Panc1 (cell line): ENCODE measurements at regions not wholly inside any gene's neighbourhood (a gene's known extent, or its start where the extent isn't known, plus 50 kb on each side); places are given as distances from the start of the nearest gene placed in this dataset.

Experiments used
- ATAC-seq: fragments of 200-7000 bp; cut with Tn5 transposase; 2 replicates; pipeline ENCODE4 v1.9.1; 2020; ENCODE audit warnings: mild to moderate bottlenecking, moderate library complexity
- BruUV-seq: library from RNA; stranded (reverse); fragments of 400-500 nt; replicated peaks from 2 replicates; lab custom pipeline; 2021; lab: Mats Ljungman, UMichigan
- CTCF ChIA-PET: fragments of 300-600 bp; sonication (Branson Sonifier 250); formaldehyde crosslinking; loops from one replicate; lab custom pipeline; 2022; ENCODE audit warnings: antibody characterized with exemption; lab: Charles Lee
- POLR2A ChIA-PET: fragments of 300-600 bp; sonication (Branson Sonifier 250); formaldehyde crosslinking; loops from one replicate; lab custom pipeline; 2022; ENCODE audit warnings: antibody characterized with exemption; lab: Charles Lee
- DNase-seq: peaks from one replicate; pipeline ENCODE4 v3.0.0-alpha.2; 2010; ENCODE audit warnings: low read depth, low spot score
- H3K27ac ChIP-seq: 2 replicates; pipeline ENCODE4 v1.5.1; 2011; ENCODE audit warnings: mild to moderate bottlenecking, low read length, inconsistent platforms
- H3K27me3 ChIP-seq: fragments of 200-500 bp; sonication (Bioruptor generic); 2 replicates; pipeline ENCODE4 v1.6.0; 2014; ENCODE audit warnings: low read length, inconsistent platforms; ENCODE audit not compliant: control insufficient read depth, insufficient read depth
- H3K36me3 ChIP-seq: fragments of 200-500 bp; sonication (Bioruptor generic); 2 replicates; pipeline ENCODE4 v1.5.1; 2014; ENCODE audit warnings: inconsistent platforms, mild to moderate bottlenecking, low read length, moderate library complexity; ENCODE audit not compliant: control insufficient read depth, insufficient read depth
- H3K4me1 ChIP-seq: 2 replicates; pipeline ENCODE4 v1.5.1; 2011; ENCODE audit warnings: inconsistent platforms, mild to moderate bottlenecking, low read length, moderate library complexity; ENCODE audit not compliant: control insufficient read depth, insufficient read depth
- H3K4me3 ChIP-seq, 2 experiments: 2 replicates each; pipeline ENCODE4 v1.5.1; 2011 to 2012; ENCODE audit warnings: low read depth in 2 of 2, low read length in 2 of 2, mild to moderate bottlenecking in 2 of 2, inconsistent platforms in 1 of 2, moderate library complexity in 1 of 2
- H3K9me3 ChIP-seq: fragments of 200-500 bp; sonication (Bioruptor generic); 2 replicates; pipeline ENCODE4 v1.5.1; 2014; ENCODE audit warnings: low read depth, mild to moderate bottlenecking, inconsistent platforms, low read length, moderate library complexity; ENCODE audit not compliant: control insufficient read depth, insufficient read depth
- CTCF ChIP-seq: fragments of 450-650 bp; IDR thresholded peaks from 2 replicates; pipeline ENCODE4 v1.5.1; 2017; ENCODE audit warnings: mild to moderate bottlenecking
- POLR2AphosphoS5 ChIP-seq: IDR thresholded peaks from 2 replicates; pipeline ENCODE4 v1.6.1; 2012; ENCODE audit warnings: mild to moderate bottlenecking, low read depth, low read length, moderate library complexity
- SIN3A ChIP-seq: IDR thresholded peaks from 2 replicates; pipeline ENCODE4 v1.6.1; 2012; ENCODE audit warnings: low read depth, mild to moderate bottlenecking, low read length, moderate library complexity, borderline replicate concordance; ENCODE audit not compliant: insufficient read depth
- TCF7L2 ChIP-seq: IDR thresholded peaks from 2 replicates; pipeline ENCODE4 v1.6.1; 2011; ENCODE audit warnings: mild to moderate bottlenecking, low read depth, low read length, inconsistent platforms
- in situ Hi-C: cut with HindIII; loops from 2 replicates; pipeline ENCODE4 v1.10.0; 2016; ENCODE audit warnings: low sequenced_read_pairs, low pct_unique_long_range_greater_than_20kb
- intact Hi-C: fragments of 100-400 bp; cut with micrococcal nuclease; formaldehyde crosslinking; loops from one replicate; pipeline ENCODE4 v1.10.0; 2022; ENCODE audit not compliant: unreplicated experiment
- TF ChIP-seq, protein P1 (sequence below), 2 experiments: IDR thresholded peaks; 2 replicates each; pipeline ENCODE4 v1.6.1; 2011 to 2012; ENCODE audit warnings: low read depth in 2 of 2, control low read depth in 1 of 2, low read length in 1 of 2, mild to moderate bottlenecking in 1 of 2, moderate library complexity in 1 of 2; ENCODE audit not compliant: insufficient read depth in 1 of 2

DNA sequence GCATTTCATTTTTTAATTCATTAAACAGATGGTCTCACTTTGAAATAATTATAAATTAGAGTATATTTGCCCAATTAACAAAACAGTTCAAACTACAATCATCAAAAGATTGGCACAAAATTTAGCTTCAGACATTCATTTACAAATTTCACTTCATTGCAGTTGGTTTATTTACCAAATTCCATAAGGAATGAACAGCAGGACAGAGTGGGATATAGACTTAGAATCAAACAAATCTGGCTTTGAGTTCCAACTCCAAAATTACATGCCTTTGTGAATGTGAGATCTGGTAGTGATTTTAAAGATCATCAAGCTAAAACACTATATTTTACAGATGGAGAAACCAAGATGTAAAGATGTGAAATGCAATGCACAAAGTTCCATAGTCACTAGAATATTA, 310.7 kb upstream of the CNTN5 start:
- Histone ChIP-seq H3K4me1 (no peaks in the 10 kb centered on the region), H3K4me3 (no peak overlapping the region), H3K36me3 (no peaks in the 10 kb centered on the region), H3K9me3 (no peaks in the 10 kb centered on the region), H3K27me3 (no peaks in the 10 kb centered on the region), H3K27ac (no peak overlapping the region)
- DNase-seq (no peak), ATAC-seq (no peak)
- TF ChIP-seq, protein P1, sequence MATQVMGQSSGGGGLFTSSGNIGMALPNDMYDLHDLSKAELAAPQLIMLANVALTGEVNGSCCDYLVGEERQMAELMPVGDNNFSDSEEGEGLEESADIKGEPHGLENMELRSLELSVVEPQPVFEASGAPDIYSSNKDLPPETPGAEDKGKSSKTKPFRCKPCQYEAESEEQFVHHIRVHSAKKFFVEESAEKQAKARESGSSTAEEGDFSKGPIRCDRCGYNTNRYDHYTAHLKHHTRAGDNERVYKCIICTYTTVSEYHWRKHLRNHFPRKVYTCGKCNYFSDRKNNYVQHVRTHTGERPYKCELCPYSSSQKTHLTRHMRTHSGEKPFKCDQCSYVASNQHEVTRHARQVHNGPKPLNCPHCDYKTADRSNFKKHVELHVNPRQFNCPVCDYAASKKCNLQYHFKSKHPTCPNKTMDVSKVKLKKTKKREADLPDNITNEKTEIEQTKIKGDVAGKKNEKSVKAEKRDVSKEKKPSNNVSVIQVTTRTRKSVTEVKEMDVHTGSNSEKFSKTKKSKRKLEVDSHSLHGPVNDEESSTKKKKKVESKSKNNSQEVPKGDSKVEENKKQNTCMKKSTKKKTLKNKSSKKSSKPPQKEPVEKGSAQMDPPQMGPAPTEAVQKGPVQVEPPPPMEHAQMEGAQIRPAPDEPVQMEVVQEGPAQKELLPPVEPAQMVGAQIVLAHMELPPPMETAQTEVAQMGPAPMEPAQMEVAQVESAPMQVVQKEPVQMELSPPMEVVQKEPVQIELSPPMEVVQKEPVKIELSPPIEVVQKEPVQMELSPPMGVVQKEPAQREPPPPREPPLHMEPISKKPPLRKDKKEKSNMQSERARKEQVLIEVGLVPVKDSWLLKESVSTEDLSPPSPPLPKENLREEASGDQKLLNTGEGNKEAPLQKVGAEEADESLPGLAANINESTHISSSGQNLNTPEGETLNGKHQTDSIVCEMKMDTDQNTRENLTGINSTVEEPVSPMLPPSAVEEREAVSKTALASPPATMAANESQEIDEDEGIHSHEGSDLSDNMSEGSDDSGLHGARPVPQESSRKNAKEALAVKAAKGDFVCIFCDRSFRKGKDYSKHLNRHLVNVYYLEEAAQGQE (IDR thresholded peaks at IDR 0.05; ENCODE audit: insufficient read depth in 1 of 2, low read depth in 2 of 2, low read length in 1 of 2): no peak
- TF ChIP-seq TCF7L2: no peak
- TF ChIP-seq POLR2AphosphoS5: no peak
- no peak for TF ChIP-seq CTCF
- TF ChIP-seq SIN3A: no peak
- ChIA-PET CTCF (no interaction called here), POLR2A (no interaction called here)
- BruUV-seq: no TSS peak
- intact Hi-C loops (no loop called here), in situ Hi-C loops (no loop called here)

DNA sequence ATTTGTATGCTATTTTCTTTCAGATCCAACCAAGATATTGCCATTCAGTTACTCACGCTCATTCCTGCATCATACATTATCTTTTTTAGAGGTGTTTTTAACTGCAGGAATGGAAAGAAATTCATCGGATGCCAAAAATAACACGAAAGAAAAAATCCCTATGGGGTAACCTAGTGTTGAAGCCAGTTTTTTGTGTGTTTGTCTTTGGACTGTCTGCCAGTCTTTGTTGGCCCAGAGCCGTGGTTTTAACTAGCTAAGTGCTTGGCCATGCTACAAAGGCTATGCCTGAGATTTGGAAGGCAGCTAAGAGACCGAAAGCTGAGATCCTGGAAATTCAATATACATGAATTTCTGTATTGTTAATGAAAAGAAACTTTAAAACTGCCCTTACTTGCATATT, 309.8 kb upstream of the CNTN5 start:
- no peak for DNase-seq
- Histone ChIP-seq H3K9me3 (no peaks in the 10 kb centered on the region), H3K27ac (no peak overlapping the region), H3K4me3 (no peak overlapping the region), H3K36me3 (no peaks in the 10 kb centered on the region), H3K4me1 (no peaks in the 10 kb centered on the region), H3K27me3 (no peaks in the 10 kb centered on the region)
- BruUV-seq: no TSS peak
- in situ Hi-C loops (no loop called here), intact Hi-C loops (no loop called here)
- ATAC-seq: no peak; the same call in 1 of the 2 replicates
- ChIA-PET POLR2A (no interaction called here), CTCF (no interaction called here)
- TF ChIP-seq TCF7L2 (peak; percentile 44; the same call in 1 of the 2 replicates), SIN3A (no peak)

DNA sequence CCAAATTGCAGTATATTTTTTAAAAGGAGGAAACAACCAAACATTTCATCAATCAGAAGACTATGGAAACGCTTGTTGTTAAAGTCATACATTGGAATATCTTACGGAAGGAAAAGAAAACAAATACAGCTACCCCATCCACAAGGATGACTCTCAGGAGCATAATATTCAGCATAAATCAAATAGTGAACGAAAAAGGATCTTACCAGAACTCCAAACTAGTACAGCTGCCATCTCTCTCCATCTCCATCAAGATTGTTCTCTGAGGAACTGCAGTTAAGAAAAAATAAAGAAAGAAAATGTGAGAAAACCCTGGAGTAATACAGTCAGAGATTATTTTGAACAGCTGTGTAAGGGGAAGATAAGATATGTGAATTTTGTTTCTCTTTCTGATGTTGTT, 299.8 kb upstream of the CNTN5 start:
- BruUV-seq: no TSS peak
- CTCF ChIA-PET: no interaction called here

More for the DNA sequence above, 299.8 kb upstream of the CNTN5 start:
- intact Hi-C loops (no loop called here), in situ Hi-C loops (no loop called here)
- DNase-seq (no peak), ATAC-seq (no peak)
- POLR2A ChIA-PET: no interaction called here
- Histone ChIP-seq H3K4me3 (no peak overlapping the region), H3K4me1 (no peaks in the 10 kb centered on the region), H3K27me3 (no peaks in the 10 kb centered on the region), H3K27ac (no peak overlapping the region), H3K9me3 (no peaks in the 10 kb centered on the region), H3K36me3 (no peaks in the 10 kb centered on the region)
- TF ChIP-seq CTCF: no peak
- TF ChIP-seq, protein P1 (IDR thresholded peaks at IDR 0.05; ENCODE audit: insufficient read depth in 1 of 2, low read depth in 2 of 2, low read length in 1 of 2): no peak
- TF ChIP-seq POLR2AphosphoS5: no peak
- no peak for TF ChIP-seq TCF7L2
- TF ChIP-seq SIN3A: no peak
